HG02852 (cell line): ENCODE measurements at regions not wholly inside any gene's neighbourhood (a gene's known extent, or its start where the extent isn't known, plus 50 kb on each side); places are given as distances from the start of the nearest gene placed in this dataset.
A peak's percentile ranks its signal among the peaks of the same experiment; 100 is the strongest.
"Not testable (repeated sequence)": the region's sequence is repeated elsewhere in the genome, so short reads cannot be mapped to it uniquely, and the experiment has no call there.

Experiments used
- ATAC-seq: cut with Tn5 transposase; IDR thresholded peaks from one replicate; pipeline ENCODE4 v1.9.1; 2021; ENCODE audit warnings: mild to moderate bottlenecking, moderate library complexity; ENCODE audit not compliant: unreplicated experiment

DNA sequence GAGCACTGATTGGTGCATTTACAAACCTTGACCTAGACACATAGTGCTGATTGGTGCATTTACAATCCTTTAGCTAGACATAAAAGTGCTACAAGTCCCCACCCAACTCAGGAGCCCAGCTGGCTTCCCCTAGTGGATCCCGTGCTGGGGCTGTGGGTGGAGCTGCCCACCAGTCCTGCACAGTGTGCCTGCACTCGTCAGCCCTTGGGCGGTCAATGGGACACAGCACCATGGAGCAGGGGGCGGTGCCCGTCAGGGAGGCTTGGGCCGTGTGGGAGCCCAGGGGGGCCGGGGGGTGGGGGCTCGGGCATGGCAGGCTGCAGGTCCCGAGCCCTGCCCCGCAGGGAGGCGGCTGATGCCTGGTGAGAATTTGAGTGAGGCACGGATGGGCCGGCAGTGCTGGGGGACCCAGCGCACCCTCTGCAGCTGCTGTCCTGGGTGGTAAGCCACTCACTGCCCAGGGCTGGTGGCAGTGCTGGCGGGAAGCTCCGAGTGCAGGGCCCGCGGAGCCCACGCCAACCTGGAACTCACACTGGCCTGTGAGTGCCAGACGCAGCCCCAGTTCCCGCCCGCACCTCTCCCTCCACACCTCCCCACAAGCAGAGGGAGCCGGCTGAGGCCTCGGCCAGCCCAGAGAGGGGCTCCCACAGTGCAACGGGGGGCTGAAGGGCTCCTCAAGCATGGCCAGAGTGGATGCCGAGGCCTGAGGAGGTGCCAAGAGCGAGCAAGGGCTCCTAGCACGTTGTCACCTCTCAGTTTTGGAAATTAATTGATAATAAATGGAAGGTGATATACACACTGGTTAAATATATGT lies 207.7 kb downstream of the RAP2B start:
- no peak for ATAC-seq

DNA sequence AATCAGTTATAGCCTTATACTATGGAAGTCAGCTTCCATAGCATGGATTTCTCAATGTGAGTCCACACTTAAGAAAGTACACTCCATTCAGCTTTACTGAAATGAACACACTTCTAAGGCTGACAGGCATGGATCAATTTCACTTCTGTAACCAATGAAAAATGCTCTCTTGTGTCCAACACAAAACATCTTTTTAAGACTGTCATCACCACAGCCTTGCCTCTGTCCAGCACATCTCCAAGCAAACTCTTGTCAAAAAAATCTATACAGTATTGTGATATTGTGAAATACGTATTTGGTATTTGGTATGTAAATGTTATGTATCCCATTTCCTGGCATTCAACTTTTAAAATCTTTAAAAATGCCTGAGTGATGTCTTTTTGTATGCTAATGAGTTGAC lies 208.7 kb downstream of the RAP2B start:
- no peak for ATAC-seq

DNA sequence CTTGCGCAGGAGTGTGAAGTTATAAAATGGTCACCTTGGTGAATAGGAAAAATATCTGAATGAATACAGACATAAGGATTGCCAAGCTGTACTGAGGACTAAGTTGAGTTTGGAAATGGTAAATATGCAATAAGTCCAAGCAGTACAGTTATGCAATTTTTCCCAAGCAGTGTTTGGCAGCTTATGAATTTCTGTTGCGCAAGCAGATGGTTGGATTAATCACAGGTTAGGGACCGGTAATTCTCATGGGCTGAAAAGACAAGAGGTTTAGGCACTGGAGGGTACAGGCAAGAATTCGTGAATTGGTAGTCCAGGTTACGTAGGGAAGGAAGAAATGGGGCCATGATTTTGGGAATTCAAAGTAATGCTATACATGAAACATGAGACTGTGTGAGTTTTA lies 210.3 kb downstream of the RAP2B start:
- no peak for ATAC-seq

DNA sequence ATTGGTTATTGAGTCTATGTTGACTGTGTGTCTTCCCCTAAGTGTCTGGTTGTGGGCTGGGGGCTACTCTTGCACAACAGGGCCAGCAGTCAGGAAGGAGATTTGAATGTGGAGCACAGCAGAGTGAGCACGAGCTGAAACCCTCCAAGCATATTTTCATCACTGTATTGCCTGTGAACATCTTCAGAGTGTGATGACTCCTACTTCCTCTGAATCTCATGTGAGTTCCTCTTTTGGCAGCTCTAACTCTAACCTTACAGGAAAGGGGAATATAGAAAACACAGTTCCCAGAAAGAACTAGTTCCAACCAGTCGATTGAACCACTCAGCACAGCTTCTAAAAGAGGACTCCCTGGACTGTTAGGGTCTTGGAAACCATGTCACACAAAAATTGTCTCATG lies 211.6 kb downstream of the RAP2B start:
- no peak for ATAC-seq

DNA sequence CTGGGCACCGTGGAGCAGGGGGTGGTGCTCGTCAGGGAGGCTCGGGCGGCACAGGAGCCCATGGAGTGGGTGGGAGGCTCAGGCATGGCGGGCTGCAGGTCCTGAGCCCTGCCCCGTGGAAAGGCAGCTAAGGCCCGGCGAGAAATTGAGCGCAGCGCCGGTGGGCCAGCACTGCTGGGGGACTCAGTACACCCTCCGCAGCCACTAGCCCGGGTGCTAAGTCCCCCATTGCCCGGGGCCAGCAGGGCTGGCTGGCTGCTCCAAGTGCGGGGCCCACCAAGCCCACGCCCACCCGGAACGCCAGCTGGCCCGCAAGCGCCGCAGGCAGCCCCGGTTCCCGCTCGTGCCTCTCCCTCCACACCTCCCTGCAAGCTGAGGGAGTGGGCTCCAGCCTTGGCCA lies 216.3 kb downstream of the RAP2B start:
- ATAC-seq, result not testable (repeated sequence)

DNA sequence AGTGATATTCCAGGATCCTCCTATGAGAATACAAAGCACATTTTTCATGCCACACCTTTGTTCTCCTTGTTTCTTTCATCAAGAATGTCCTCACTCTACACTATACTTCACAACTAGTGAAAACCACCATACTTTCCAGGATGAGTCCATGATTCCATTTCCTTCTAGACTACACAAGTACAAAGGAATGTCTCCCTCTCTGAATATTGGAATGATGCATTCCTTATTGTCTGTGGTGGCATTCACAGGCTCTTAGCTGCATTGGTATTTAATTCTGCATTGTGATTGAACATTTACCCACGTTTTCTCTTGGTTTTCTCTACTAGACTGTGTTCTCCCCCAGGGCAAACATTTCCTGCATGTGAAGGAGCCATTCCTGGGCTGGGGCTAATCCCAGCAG lies 217.5 kb downstream of the RAP2B start:
- ATAC-seq, result no peak

DNA sequence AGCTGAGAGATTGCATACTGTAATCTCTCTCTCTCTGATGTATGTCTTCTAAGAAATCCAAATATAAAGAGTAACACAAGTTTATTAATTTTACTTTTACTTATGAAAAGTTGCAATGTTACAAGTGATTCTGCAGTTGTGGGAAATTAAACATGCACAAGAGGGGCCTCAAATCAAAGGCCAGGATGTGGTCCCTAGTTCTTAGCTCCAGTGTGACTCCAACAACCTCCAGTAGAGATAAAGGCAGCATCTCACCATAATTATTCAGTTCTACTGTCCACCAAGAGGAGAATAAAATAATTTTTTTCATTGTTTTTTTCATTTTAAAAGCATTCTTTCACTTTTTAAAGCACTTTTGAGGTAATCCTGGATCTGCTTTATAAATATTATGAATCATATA lies 223.3 kb downstream of the RAP2B start:
- no peak for ATAC-seq

DNA sequence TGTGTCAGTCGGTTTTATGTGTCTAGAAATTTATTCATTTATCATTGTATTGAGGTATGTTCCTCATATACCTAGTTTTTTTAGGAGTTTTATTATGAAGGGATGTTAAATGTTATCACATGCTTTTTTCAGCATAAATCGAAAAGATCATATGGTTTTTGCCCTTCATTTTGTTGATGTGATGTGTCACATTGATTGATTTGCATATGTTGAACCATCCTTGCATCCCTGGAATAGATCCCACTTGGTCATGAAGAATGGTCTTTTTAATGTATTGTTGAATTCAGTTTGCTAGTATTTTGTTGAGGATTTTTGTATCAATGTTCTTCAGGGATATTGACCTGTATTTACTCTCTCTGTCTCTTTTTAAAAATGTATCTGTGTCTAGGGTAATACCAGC lies 230.3 kb downstream of the RAP2B start:
- ATAC-seq, result no peak

DNA sequence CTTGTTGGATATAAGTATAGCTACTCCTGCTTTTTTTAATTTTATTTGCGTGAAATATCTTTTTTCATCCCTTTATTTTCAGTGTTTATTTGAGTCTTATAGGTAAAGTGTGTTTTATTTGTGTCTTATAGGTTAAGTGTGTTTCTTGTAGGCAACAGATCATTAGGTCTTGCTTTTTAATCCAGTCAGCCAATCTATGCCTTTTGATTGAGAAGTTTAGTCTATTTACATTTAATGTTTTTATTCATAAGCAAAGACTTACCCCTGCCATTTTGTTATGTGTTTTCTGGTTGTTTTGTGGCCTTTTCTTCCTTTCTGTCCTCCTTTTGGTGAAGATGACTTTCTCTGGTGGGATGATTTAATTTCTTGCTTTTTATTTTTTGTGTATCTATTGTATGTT lies 232.0 kb downstream of the RAP2B start:
- ATAC-seq, result no peak

DNA sequence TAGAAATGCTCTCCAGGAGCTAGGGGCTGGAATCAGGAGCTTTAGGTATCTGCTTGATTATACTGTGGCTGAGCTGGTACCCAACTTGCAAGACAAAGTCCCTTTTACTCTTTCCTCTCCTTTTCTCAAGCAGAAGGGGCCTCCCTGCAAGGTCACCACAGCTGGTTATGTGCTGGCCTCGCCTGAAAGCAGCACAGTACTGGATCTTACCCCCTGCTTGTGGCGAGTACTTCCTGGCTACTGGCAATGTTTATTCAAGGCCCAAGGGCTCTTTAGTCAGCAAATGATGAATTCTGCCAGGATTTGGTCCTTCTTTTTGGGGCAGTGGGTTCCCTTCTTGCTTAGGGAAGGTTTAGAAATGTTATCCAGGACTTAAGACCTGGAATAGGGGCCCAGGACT lies 234.6 kb downstream of the RAP2B start:
- ATAC-seq, result no peak

DNA sequence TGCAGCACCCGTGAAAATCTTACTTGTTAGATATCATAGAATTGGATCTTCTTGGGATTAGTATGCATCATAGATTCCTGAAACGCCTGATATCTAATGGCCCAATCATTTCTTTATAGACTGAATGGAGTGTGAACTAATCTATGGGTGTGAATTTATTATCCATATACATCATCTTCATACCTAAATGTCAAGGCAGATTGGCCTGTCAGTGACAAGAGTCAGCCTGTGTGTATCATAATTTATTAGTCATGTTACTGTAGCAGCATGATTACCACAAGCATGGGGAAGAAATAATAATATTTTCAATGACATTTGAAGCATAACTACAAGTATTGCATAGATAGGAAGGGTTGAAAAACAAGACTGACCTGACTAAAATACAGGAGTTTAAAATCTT lies 235.8 kb downstream of the RAP2B start:
- ATAC-seq, result no peak

DNA sequence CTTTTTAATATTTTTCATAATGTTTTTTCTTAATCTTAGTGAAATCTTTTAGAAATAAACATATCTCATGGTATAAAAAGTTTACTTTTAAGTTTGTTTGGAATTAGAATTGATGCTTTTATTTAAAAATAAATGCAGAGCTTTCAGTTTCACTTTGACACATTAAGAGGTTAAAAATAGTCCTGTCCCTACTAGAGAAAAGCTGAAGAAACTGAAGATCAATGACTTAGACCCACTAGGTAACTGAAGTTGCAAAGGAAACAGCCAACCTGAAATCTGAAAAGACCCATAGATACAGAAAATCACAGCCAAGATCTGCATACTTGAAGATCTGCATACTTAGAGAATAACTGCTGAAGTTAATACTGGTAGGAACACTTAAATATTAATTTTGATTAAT lies 237.6 kb downstream of the RAP2B start:
- peak; percentile 92 for ATAC-seq

DNA sequence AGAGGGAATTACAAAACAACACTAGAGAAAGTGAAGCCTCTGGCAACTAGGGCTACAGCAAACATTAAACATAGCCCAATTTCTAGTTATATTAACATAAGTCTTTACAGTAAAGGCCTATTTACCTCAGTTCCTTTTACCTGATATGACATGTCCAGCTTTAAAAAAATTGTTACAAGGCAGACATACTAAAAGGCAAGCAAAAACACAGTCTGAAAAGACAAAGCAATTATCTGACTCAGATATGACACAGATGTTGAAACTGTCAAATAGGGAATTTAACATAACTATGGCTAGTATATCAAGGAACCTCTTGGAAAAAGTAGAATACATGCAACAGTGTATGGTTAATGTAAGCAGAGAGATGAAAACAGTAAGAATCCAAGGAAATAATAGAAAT lies 238.6 kb downstream of the RAP2B start:
- no peak for ATAC-seq

DNA sequence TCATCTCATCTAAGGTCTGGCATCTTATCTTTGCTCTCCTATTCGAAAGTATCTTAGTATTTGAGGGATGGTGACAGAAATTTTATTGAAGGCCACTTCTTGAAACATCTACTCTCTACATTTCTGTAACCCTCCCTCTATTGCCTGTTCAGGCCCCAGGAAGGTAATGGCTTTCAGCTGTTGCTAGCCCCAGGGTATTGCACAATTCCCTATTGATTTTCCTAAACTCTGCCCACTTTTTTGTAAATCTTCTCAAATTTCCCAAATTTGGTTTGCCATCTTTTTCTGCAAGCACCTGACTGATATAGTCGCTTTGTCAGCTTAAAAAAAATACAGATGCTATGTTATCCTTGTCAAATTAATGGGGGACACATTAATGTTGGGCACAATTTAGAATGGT lies 242.1 kb downstream of the RAP2B start:
- no peak for ATAC-seq

DNA sequence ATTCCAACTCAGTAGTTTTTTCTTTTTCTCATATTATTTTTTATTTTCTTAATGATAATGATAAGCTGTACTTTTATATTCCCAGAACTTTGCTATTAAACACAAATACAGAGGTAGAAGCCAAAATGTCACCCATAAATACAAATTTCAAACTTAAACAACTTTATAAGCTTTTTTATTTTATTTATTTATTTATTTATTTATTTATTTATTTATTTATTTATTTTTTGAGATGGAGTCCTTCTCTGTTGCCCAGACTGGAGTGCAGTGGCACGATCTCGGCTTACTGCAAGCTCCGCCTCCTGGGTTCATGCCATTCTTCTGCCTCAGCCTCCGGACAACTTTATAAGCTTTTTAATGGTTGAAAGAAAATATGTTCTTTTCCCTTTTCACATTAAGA lies 243.3 kb downstream of the RAP2B start:
- ATAC-seq, result not testable (repeated sequence)

DNA sequence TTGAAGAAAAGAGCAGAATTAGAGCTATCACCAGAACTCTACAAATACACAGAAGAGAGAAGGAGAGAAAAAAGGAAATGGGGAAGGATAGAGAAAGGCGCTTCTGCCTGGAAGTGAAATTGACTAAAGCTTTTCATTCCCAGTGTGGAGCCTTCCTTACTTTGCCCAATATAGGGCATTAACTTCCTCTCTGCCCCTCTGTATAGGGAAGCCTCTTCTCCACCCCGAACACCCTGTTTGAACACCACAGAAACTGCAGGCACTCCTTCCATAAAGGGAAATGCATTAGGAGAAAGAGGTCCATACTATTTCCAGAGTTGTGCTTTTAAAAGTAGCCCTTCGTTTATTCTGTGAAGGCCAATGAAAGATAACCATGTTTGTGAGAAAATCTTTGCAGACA lies 248.5 kb downstream of the RAP2B start:
- ATAC-seq, result no peak

DNA sequence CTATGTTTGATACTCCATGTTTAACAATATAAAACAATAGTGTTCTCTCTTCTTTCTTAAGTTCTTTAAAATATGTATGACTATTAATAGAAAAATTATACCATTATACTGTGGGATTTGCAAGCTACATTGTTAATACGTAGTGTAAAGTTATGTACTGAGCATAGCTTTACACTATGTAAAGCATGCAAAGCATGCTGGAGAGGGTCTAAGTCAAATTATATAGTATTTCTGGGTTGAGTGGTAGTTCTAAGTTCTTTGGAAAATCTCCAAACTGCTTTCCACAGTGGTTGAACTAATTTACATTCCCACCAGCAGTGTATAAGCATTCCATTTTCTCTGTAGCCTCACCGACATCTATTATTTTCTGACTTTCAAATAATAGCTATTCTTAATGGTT lies 253.0 kb downstream of the RAP2B start:
- no peak for ATAC-seq

DNA sequence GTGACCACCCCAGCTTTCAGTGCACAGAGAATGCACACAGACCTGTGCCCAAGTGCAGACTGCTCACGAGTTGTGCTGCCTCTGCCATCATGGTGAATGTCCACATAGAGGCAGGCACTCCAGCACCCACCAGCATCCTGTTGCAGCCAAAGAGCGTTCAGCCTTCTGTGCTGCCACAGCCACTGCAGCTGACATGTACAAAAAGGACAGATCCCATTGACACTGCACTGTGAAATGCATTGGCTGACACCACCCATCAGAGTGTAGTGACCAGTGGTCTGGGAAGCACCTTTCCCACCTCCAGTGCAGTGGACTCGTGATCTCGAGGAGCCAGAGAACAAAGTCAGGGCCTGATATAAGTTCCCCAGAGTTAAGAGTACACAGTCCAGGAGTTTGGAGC lies 260.3 kb downstream of the RAP2B start:
- ATAC-seq, result no peak

DNA sequence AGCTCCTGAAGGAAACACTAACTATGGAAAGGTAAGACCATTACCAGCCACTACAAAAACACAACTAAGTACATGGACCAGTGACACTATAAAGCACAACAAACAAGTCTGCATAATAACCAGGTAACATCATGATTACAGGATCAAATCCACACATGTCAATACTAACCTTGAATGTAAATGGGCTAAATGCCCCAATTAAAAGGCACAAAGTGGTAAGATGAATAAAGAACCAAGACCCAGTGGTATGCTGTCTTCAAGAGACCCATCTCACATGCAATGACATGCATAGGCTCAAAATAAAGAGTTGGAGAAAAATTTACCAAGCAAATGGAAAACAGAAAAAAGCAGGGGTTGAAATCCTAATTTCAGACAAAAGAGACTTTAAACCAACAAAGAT lies 261.8 kb downstream of the RAP2B start:
- ATAC-seq, result not testable (repeated sequence)

DNA sequence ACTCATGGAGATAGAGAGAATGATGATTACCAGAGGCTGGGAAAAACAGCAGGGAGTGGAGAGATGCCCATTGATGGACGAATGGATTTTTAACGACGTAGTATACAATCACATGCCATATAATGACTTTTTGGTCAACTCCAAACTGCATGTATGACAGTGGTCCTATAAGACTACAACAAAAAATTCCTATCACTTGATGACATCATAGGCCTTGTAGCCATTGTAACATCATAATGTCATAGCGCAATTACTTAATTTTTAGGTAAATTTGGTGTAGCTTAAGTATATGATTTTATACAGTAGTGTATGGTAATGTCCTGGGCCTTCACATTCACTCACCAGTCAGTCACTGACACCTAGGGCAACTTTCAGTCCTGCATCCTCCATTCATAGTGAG lies 264.3 kb downstream of the RAP2B start:
- no peak for ATAC-seq

DNA sequence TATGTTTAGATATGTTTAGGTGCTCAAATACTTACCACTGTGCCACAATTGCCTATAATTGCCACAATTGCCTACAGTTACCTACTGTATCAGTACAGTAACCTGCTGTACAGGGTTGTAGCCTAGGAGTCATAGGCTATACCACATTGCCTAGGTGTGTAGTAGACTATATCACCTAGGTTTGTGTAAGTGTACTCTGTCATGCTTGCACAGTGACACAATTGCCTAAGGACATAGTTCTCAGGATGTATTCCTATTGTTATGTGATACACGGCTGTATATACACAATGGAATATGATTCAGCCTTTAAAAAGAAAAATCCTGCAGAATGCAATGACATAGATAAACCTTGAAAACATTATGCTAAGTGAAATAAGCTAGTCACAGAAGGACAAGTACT lies 264.8 kb downstream of the RAP2B start:
- ATAC-seq, result no peak

DNA sequence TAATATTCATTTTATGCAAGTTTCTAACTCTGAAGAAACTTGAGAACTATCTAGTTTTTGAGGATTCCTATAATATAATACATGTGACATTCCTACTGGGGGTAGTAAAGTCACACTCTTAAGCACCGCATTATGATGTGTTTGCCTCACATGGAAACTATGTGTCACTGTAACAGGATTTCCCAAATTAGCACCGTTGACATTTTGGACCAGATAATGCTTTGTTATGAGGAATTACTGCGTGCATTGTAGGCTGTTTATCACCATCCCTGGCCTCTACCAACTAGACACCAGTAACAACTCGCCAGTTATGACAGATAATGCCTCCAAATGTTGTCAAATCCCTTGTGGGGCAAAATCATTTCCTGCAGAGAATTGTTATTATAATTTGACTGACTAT lies 267.8 kb downstream of the RAP2B start:
- ATAC-seq, result no peak

DNA sequence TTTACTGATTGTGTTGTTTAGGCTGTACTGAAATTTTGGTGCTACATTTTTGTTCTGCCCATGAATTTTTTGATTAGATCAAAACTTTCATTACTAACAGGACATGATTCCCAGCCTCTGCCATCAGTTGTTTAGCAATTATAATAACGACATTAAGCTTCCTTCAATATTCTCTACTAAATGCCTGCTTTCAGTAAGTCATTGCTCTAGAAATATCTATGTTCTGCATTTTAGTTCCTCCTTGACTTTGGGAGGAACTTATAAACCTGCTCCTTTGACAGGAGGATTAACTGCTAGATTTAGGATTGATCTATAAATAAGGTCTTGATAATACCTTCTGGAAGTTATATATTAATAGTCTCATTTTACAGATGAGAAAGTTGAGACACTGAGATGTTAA lies 269.1 kb downstream of the RAP2B start:
- ATAC-seq, result no peak
